ENCODE measurements at regions not wholly inside any gene's neighbourhood (a gene's known extent, or its start where the extent isn't known, plus 50 kb on each side); places are given as distances from the start of the nearest gene placed in this dataset.
"Not testable (repeated sequence)": the region's sequence is repeated elsewhere in the genome, so short reads cannot be mapped to it uniquely, and the experiment has no call there.

GRCh38 chrX:7603387-7603786 is 239.6 kb upstream of the VCX start:
- Histone ChIP-seq H3K9ac (ENCODE audit: low read length in 3 of 3) (no peak overlapping the region), H3K4me3 (ENCODE audit: low read length in 3 of 3) (no peak overlapping the region), H3K27me3 (ENCODE audit: control insufficient read depth, insufficient read depth, low read length) (no peaks in the 10 kb centered on the region), H3K27ac (ENCODE audit: low read depth in 2 of 2, low read length in 2 of 2) (no peak overlapping the region), H3K4me1 (ENCODE audit: control insufficient read depth in 2 of 3, insufficient read depth in 2 of 3, low read depth in 1 of 3, low read length in 3 of 3) (no peaks in the 10 kb centered on the region), H3K9me3 (ENCODE audit: control insufficient read depth in 2 of 3, insufficient read depth in 1 of 3, low read length in 3 of 3) (no peaks in the 10 kb centered on the region), H3K36me3 (ENCODE audit: control insufficient read depth in 2 of 3, insufficient read depth in 3 of 3, low read length in 3 of 3) (no peaks in the 10 kb centered on the region)
- intact Hi-C loops (cut with DNase I): no loop called here
- TF ChIP-seq CTCF (IDR thresholded peaks at IDR 0.05; ENCODE audit: borderline replicate concordance, extremely low read depth, insufficient read depth): no peak
- FAIRE-seq (no peak), DNase-seq (no peak)

GRCh38 chrX:7596822-7597221 is 246.1 kb upstream of the VCX start:
- Histone ChIP-seq H3K4me1 (ENCODE audit: control insufficient read depth in 2 of 3, insufficient read depth in 2 of 3, low read depth in 1 of 3, low read length in 3 of 3) (no peaks in the 10 kb centered on the region), H3K36me3 (ENCODE audit: control insufficient read depth in 2 of 3, insufficient read depth in 3 of 3, low read length in 3 of 3) (no peaks in the 10 kb centered on the region), H3K27me3 (ENCODE audit: control insufficient read depth, insufficient read depth, low read length) (no peaks in the 10 kb centered on the region), H3K27ac (ENCODE audit: low read depth in 2 of 2, low read length in 2 of 2) (no peak overlapping the region), H3K9me3 (ENCODE audit: control insufficient read depth in 2 of 3, insufficient read depth in 1 of 3, low read length in 3 of 3) (no peaks in the 10 kb centered on the region), H3K4me3 (ENCODE audit: low read length in 3 of 3) (no peak overlapping the region), H3K9ac (ENCODE audit: low read length in 3 of 3) (no peak overlapping the region)
- TF ChIP-seq CTCF (IDR thresholded peaks at IDR 0.05; ENCODE audit: borderline replicate concordance, extremely low read depth, insufficient read depth): no peak
- DNase-seq (no peak), FAIRE-seq (no peak)
- intact Hi-C loops (cut with DNase I): no loop called here

- DNase-seq: peak in 1 of 5 donors; percentile 47
- intact Hi-C loops (cut with DNase I); FAIRE-seq: not testable (repeated sequence)
Observed at GRCh38 chrX:7593370-7593769, 249.6 kb upstream of the VCX start.

GRCh38 chrX:7586126-7586525 is 256.8 kb upstream of the VCX start:
- Histone ChIP-seq H3K4me3 (ENCODE audit: low read length in 3 of 3) (no peak overlapping the region), H3K27me3 (ENCODE audit: control insufficient read depth, insufficient read depth, low read length) (no peaks in the 10 kb centered on the region), H3K4me1 (ENCODE audit: control insufficient read depth in 2 of 3, insufficient read depth in 2 of 3, low read depth in 1 of 3, low read length in 3 of 3) (no peaks in the 10 kb centered on the region), H3K9me3 (ENCODE audit: control insufficient read depth in 2 of 3, insufficient read depth in 1 of 3, low read length in 3 of 3) (no peaks in the 10 kb centered on the region), H3K36me3 (ENCODE audit: control insufficient read depth in 2 of 3, insufficient read depth in 3 of 3, low read length in 3 of 3) (no peaks in the 10 kb centered on the region), H3K9ac (ENCODE audit: low read length in 3 of 3) (no peak overlapping the region), H3K27ac (ENCODE audit: low read depth in 2 of 2, low read length in 2 of 2) (no peak overlapping the region)
- intact Hi-C loops (cut with DNase I): no loop called here
- TF ChIP-seq CTCF (IDR thresholded peaks at IDR 0.05; ENCODE audit: borderline replicate concordance, extremely low read depth, insufficient read depth): peak; percentile 30
- peak in 2 of 5 donors; percentile 43 to 45 for DNase-seq
- FAIRE-seq: peak; percentile 97

More at GRCh38 chrX:7593370-7593769, 249.6 kb upstream of the VCX start:
- not testable (repeated sequence) for H3K9me3 ChIP-seq (ENCODE audit: control insufficient read depth in 2 of 3, insufficient read depth in 1 of 3, low read length in 3 of 3); H3K4me1 ChIP-seq (ENCODE audit: control insufficient read depth in 2 of 3, insufficient read depth in 2 of 3, low read depth in 1 of 3, low read length in 3 of 3); H3K27ac ChIP-seq (ENCODE audit: low read depth in 2 of 2, low read length in 2 of 2); H3K4me3 ChIP-seq (ENCODE audit: low read length in 3 of 3); H3K27me3 ChIP-seq (ENCODE audit: control insufficient read depth, insufficient read depth, low read length); H3K36me3 ChIP-seq (ENCODE audit: control insufficient read depth in 2 of 3, insufficient read depth in 3 of 3, low read length in 3 of 3); H3K9ac ChIP-seq (ENCODE audit: low read length in 3 of 3)
